GM12891 (cell line): ENCODE measurements at regions not wholly inside any gene's neighbourhood (a gene's known extent, or its start where the extent isn't known, plus 50 kb on each side); places are given as distances from the start of the nearest gene placed in this dataset.

Source experiments
- DNase-seq: peaks from one replicate; pipeline ENCODE4 v3.0.0; 2011; ENCODE audit warnings: low spot score; ENCODE audit not compliant: insufficient read length
- FAIRE-seq: peaks from 2 replicates; lab custom pipeline; 2011; peaks lifted over from hg19 to GRCh38; lab: Jason Lieb, UNC
- PAX5 ChIP-seq: IDR thresholded peaks from 2 replicates; pipeline ENCODE4 v1.6.1; 2011; ENCODE audit warnings: low read length, moderate library complexity, mild to moderate bottlenecking; ENCODE audit not compliant: insufficient read depth, severe bottlenecking
- POLR2A ChIP-seq: IDR thresholded peaks from 2 replicates; pipeline ENCODE4 v1.6.1; 2011; ENCODE audit warnings: low read depth, low read length, control low read depth
- POLR2AphosphoS5 ChIP-seq: IDR thresholded peaks from 2 replicates; pipeline ENCODE4 v1.6.1; 2011; ENCODE audit warnings: low read depth, low read length, control low read depth
- POU2F2 ChIP-seq: IDR thresholded peaks from 2 replicates; pipeline ENCODE4 v1.6.1; 2011; ENCODE audit warnings: low read depth, mild to moderate bottlenecking, control low read depth, low read length, moderate library complexity
- SPI1 ChIP-seq: IDR thresholded peaks from 2 replicates; pipeline ENCODE4 v1.6.1; 2011; ENCODE audit warnings: low read depth, low read length, control low read depth
- TAF1 ChIP-seq: IDR thresholded peaks from 2 replicates; pipeline ENCODE4 v1.6.1; 2011; ENCODE audit warnings: low read depth, low read length, control low read depth

GRCh38 chr21:22062472-22063139, 1064.4 kb downstream of the NCAM2 start:
- FAIRE-seq (no peak), DNase-seq (no peak)
- no peak for TF ChIP-seq SPI1
- TF ChIP-seq POU2F2 = no peak
- TF ChIP-seq TAF1 = no peak
- TF ChIP-seq POLR2A = no peak
- no peak for TF ChIP-seq PAX5
- TF ChIP-seq POLR2AphosphoS5 = no peak

- TF ChIP-seq SPI1 (no peak), POLR2AphosphoS5 (no peak), PAX5 (no peak), POU2F2 (no peak), TAF1 (no peak)
- DNase-seq (no peak), FAIRE-seq (no peak)
These were observed 1064.9 kb downstream of the NCAM2 start for GRCh38 chr21:22063140-22063539.

- DNase-seq (no peak), FAIRE-seq (no peak)
- TF ChIP-seq PAX5 (no peak), POLR2AphosphoS5 (no peak), TAF1 (no peak), SPI1 (no peak), POLR2A (no peak), POU2F2 (no peak)
These were observed 1078.3 kb downstream of the NCAM2 start for GRCh38 chr21:22076471-22076870.

GRCh38 chr21:22083899-22084298, 1085.7 kb downstream of the NCAM2 start:
- DNase-seq (no peak), FAIRE-seq (no peak)
- no peak for TF ChIP-seq POLR2A
- no peak for TF ChIP-seq PAX5
- no peak for TF ChIP-seq SPI1
- TF ChIP-seq TAF1 = no peak
- no peak for TF ChIP-seq POLR2AphosphoS5

GRCh38 chr21:22096314-22096713, 1098.1 kb downstream of the NCAM2 start:
- FAIRE-seq (no peak), DNase-seq (no peak)
- no peak for TF ChIP-seq POU2F2
- no peak for TF ChIP-seq PAX5
- TF ChIP-seq SPI1 = no peak
- no peak for TF ChIP-seq TAF1
- no peak for TF ChIP-seq POLR2AphosphoS5
- TF ChIP-seq POLR2A = no peak

- TF ChIP-seq POLR2AphosphoS5 (no peak), POLR2A (no peak), PAX5 (no peak), SPI1 (no peak), TAF1 (no peak)
- FAIRE-seq (no peak), DNase-seq (no peak)
These were observed 1108.7 kb downstream of the NCAM2 start for GRCh38 chr21:22106720-22107410.

- DNase-seq = no peak
These were observed 1117.5 kb downstream of the NCAM2 start for GRCh38 chr21:22115746-22116145.

GRCh38 chr21:22120616-22121266, 1122.5 kb downstream of the NCAM2 start:
- FAIRE-seq (no peak), DNase-seq (no peak)
- TF ChIP-seq SPI1 (no peak), POU2F2 (no peak), POLR2AphosphoS5 (no peak)

More at GRCh38 chr21:22115746-22116145, 1117.5 kb downstream of the NCAM2 start:
- FAIRE-seq = no peak
- TF ChIP-seq POLR2AphosphoS5 = no peak
- no peak for TF ChIP-seq TAF1
- no peak for TF ChIP-seq PAX5

GRCh38 chr21:22125581-22125980, 1127.4 kb downstream of the NCAM2 start:
- FAIRE-seq = no peak
- no peak for TF ChIP-seq TAF1
- no peak for TF ChIP-seq POU2F2
- TF ChIP-seq PAX5 = no peak
- TF ChIP-seq POLR2AphosphoS5 = no peak
- no peak for TF ChIP-seq SPI1
- DNase-seq = no peak
